WTC11 (cell line): ENCODE measurements at regions not wholly inside any gene's neighbourhood (a gene's known extent, or its start where the extent isn't known, plus 50 kb on each side); places are given as distances from the start of the nearest gene placed in this dataset.

ENCODE experiments used
- ATAC-seq: fragments of 200-7000 bp; cut with Tn5 transposase; 2 replicates; pipeline ENCODE4 v1.10.0; 2021; ENCODE audit warnings: mild to moderate bottlenecking, moderate library complexity
- CTCF ChIA-PET: fragments of 300-600 bp; sonication (Branson Sonifier 250); formaldehyde crosslinking; loops from one replicate; lab custom pipeline; 2021; ENCODE audit warnings: antibody characterized with exemption; lab: Charles Lee
- POLR2A ChIA-PET: fragments of 350-600 bp; sonication (Branson Sonifier 250); formaldehyde crosslinking; loops from one replicate; lab custom pipeline; 2021; ENCODE audit warnings: antibody characterized with exemption; lab: Charles Lee
- DNase-seq: peaks from one replicate; pipeline ENCODE4 v3.0.0; 2021; ENCODE audit warnings: low spot score
- H3K27ac Mint-ChIP-seq: 2 replicates; pipeline ENCODE4 v1.8.0; 2021; ENCODE audit warnings: mixed read lengths
- H3K27me3 Mint-ChIP-seq: 2 replicates; pipeline ENCODE4 v1.8.0; 2021; ENCODE audit warnings: low read depth, mild to moderate bottlenecking, moderate library complexity, mixed read lengths
- H3K36me3 Mint-ChIP-seq: 2 replicates; pipeline ENCODE4 v1.8.0; 2021; ENCODE audit warnings: mixed read lengths
- H3K4me1 Mint-ChIP-seq: 2 replicates; pipeline ENCODE4 v1.8.0; 2022; ENCODE audit warnings: mixed read lengths
- H3K4me3 Mint-ChIP-seq: 2 replicates; pipeline ENCODE4 v1.8.0; 2021; ENCODE audit warnings: mild to moderate bottlenecking, moderate library complexity, mixed read lengths
- H3K9me3 Mint-ChIP-seq: 2 replicates; pipeline ENCODE4 v1.8.0; 2021; ENCODE audit warnings: mixed read lengths
- ARID4B ChIP-seq: sonication (generic); formaldehyde crosslinking; IDR thresholded peaks from 2 replicates; pipeline ENCODE4 v1.8.0; 2023; ENCODE audit warnings: missing genetic modification reagents, mild to moderate bottlenecking, borderline replicate concordance
- ATF1 ChIP-seq: sonication (generic); formaldehyde crosslinking; IDR thresholded peaks from 2 replicates; pipeline ENCODE4 v1.8.1; 2023; ENCODE audit warnings: mild to moderate bottlenecking, moderate library complexity, missing genetic modification reagents
- CREM ChIP-seq: sonication (generic); formaldehyde crosslinking; IDR thresholded peaks from 2 replicates; pipeline ENCODE4 v1.8.1; 2022; ENCODE audit warnings: mild to moderate bottlenecking, missing genetic modification reagents, moderate library complexity
- GTF2I ChIP-seq: fragments of 250-450 bp; sonication (Bioruptor Pico); conservative IDR thresholded peaks from 2 replicates; pipeline ENCODE4 v1.4.0; 2021; ENCODE audit warnings: mild to moderate bottlenecking
- HMGXB4 ChIP-seq: sonication (generic); formaldehyde crosslinking; IDR thresholded peaks from 2 replicates; pipeline ENCODE4 v1.8.1; 2023; ENCODE audit warnings: mild to moderate bottlenecking, moderate library complexity, missing genetic modification reagents
- NFATC4 ChIP-seq: fragments of 250-450 bp; sonication (Bioruptor Pico); IDR thresholded peaks from 2 replicates; pipeline ENCODE4 v1.9.0; 2021; ENCODE audit warnings: mild to moderate bottlenecking
- PRRX2 ChIP-seq: fragments of 250-450 bp; sonication (Bioruptor Pico); IDR thresholded peaks from 2 replicates; pipeline ENCODE4 v1.8.0; 2021; ENCODE audit warnings: mild to moderate bottlenecking
- TCF7 ChIP-seq: sonication (generic); formaldehyde crosslinking; IDR thresholded peaks from 2 replicates; pipeline ENCODE4 v1.8.0; 2022; ENCODE audit warnings: mild to moderate bottlenecking, low read depth, missing genetic modification reagents, moderate library complexity
- TP53 ChIP-seq: sonication (generic); formaldehyde crosslinking; IDR thresholded peaks from 2 replicates; pipeline ENCODE4 v1.8.1; 2023; ENCODE audit warnings: mild to moderate bottlenecking, missing genetic modification reagents
- ZBTB21 ChIP-seq: sonication (generic); formaldehyde crosslinking; IDR thresholded peaks from 2 replicates; pipeline ENCODE4 v1.8.1; 2023; ENCODE audit warnings: mild to moderate bottlenecking, missing genetic modification reagents, borderline replicate concordance
- TF ChIP-seq, protein P1 (sequence below): fragments of 250-450 bp; sonication (Bioruptor Pico); IDR thresholded peaks from 2 replicates; pipeline ENCODE4 v1.9.0; 2021; ENCODE audit warnings: moderate library complexity, mild to moderate bottlenecking, inconsistent platforms, borderline replicate concordance
- TF ChIP-seq, protein P2 (sequence below): sonication (generic); formaldehyde crosslinking; IDR thresholded peaks from 2 replicates; pipeline ENCODE4 v1.8.0; 2022; ENCODE audit warnings: mild to moderate bottlenecking, missing genetic modification reagents
- TF ChIP-seq, protein P3 (sequence below): sonication (generic); formaldehyde crosslinking; IDR thresholded peaks from 2 replicates; pipeline ENCODE4 v1.8.1; 2023; ENCODE audit warnings: mild to moderate bottlenecking, missing genetic modification reagents, moderate library complexity
- TF ChIP-seq, protein P4 (sequence below): fragments of 250-450 bp; sonication (Bioruptor Pico); IDR thresholded peaks from 2 replicates; pipeline ENCODE4 v1.8.0; 2021; ENCODE audit warnings: mild to moderate bottlenecking
- TF ChIP-seq, protein P5 (sequence below): sonication (generic); formaldehyde crosslinking; IDR thresholded peaks from 2 replicates; pipeline ENCODE4 v1.8.0; 2023; ENCODE audit warnings: missing genetic modification reagents

- no peak overlapping the region for H3K27ac Mint-ChIP-seq
- H3K27me3 Mint-ChIP-seq = no peaks in the 10 kb centered on the region
- CTCF ChIA-PET = no interaction called here
- peaks cover 15% of the 10 kb centered on the region for H3K9me3 Mint-ChIP-seq
- POLR2A ChIA-PET = no interaction called here
- no peak for ATAC-seq
- no peak for TF ChIP-seq PRRX2 (CRISPR knock-in tag)
- TF ChIP-seq, protein P1, sequence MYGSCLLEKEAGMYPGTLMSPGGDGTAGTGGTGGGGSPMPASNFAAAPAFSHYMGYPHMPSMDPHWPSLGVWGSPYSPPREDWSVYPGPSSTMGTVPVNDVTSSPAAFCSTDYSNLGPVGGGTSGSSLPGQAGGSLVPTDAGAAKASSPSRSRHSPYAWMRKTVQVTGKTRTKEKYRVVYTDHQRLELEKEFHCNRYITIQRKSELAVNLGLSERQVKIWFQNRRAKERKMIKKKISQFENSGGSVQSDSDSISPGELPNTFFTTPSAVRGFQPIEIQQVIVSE (CRISPR knock-in tag) = no peak
- H3K4me1 Mint-ChIP-seq = no peaks in the 10 kb centered on the region
- H3K36me3 Mint-ChIP-seq = peaks cover 10% of the 10 kb centered on the region
- H3K4me3 Mint-ChIP-seq = no peak overlapping the region
- no peak for DNase-seq
Measured at GRCh38 chrX:16067886-16068515, 55.4 kb upstream of the GRPR start.

GRCh38 chrX:16063921-16064320, 59.4 kb upstream of the GRPR start:
- Mint-ChIP-seq H3K9me3 (peaks cover 5% of the 10 kb centered on the region), H3K36me3 (peaks cover under 1% of the 10 kb centered on the region; the same call in 1 of the 2 replicates), H3K27ac (no peak overlapping the region), H3K4me3 (no peak overlapping the region), H3K27me3 (no peaks in the 10 kb centered on the region), H3K4me1 (peaks cover 3% of the 10 kb centered on the region; the same call in 1 of the 2 replicates)
- ChIA-PET CTCF (no interaction called here), POLR2A (no interaction called here)
- DNase-seq (no peak), ATAC-seq (no peak)
- TF ChIP-seq GTF2I (CRISPR knock-in tag) (no peak), TP53 (no peak), HMGXB4 (CRISPR knock-in tag) (no peak), TCF7 (CRISPR knock-in tag) (no peak), ATF1 (CRISPR knock-in tag) (no peak), NFATC4 (CRISPR knock-in tag) (no peak)
- TF ChIP-seq, protein P2, sequence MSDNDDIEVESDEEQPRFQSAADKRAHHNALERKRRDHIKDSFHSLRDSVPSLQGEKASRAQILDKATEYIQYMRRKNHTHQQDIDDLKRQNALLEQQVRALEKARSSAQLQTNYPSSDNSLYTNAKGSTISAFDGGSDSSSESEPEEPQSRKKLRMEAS = no peak
- TF ChIP-seq, protein P3, sequence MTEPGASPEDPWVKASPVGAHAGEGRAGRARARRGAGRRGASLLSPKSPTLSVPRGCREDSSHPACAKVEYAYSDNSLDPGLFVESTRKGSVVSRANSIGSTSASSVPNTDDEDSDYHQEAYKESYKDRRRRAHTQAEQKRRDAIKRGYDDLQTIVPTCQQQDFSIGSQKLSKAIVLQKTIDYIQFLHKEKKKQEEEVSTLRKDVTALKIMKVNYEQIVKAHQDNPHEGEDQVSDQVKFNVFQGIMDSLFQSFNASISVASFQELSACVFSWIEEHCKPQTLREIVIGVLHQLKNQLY (CRISPR knock-in tag) = no peak

- Mint-ChIP-seq H3K27me3 (no peaks in the 10 kb centered on the region), H3K9me3 (peaks cover 7% of the 10 kb centered on the region), H3K4me3 (no peak overlapping the region), H3K36me3 (peaks cover 5% of the 10 kb centered on the region; the same call in 1 of the 2 replicates), H3K4me1 (peaks cover 3% of the 10 kb centered on the region; the same call in 1 of the 2 replicates), H3K27ac (no peak overlapping the region)
- ATAC-seq (no peak), DNase-seq (no peak)
- ChIA-PET CTCF (no interaction called here), POLR2A (no interaction called here)
- TF ChIP-seq HMGXB4 (CRISPR knock-in tag) = no peak
Measured at GRCh38 chrX:16063141-16063540, 60.2 kb upstream of the GRPR start.

DNA sequence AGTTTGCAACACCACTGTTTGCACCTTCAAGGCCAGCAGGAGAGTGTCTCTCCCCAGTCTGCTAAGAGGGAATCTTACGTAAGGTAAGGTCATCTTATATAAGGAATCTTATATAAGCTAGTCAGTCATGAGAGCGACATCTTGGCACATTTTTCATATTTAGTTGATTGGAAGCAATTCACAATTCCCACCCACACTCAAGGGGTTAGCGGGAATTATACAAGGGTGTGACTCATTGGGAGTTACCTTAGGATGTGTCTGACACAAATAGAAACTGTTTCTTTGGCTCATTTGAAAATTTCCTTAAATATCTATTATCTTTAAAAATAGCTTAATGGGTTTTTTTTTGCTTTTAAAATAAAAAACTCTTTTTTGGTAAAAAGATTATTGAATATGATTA, 62.1 kb upstream of the GRPR start:
- H3K4me1 Mint-ChIP-seq = peaks cover 3% of the 10 kb centered on the region; the same call in 1 of the 2 replicates
- H3K27me3 Mint-ChIP-seq = no peaks in the 10 kb centered on the region
- no peak for ATAC-seq
- ChIA-PET POLR2A (no interaction called here), CTCF (interaction anchor here (1.0 to 2.3 kb wide), 2 partner anchors 62 to 375 kb away, joined by 3 to 5 read pairs; partner anchors contain the start of gene GRPR)
- no peak overlapping the region for H3K4me3 Mint-ChIP-seq
- peaks cover 5% of the 10 kb centered on the region; the same call in 1 of the 2 replicates for H3K36me3 Mint-ChIP-seq
- no peak overlapping the region for H3K27ac Mint-ChIP-seq
- DNase-seq = no peak
- peaks cover 7% of the 10 kb centered on the region for H3K9me3 Mint-ChIP-seq
- TF ChIP-seq ARID4B = no peak
- TF ChIP-seq ZBTB21 (CRISPR knock-in tag) = no peak
- TF ChIP-seq, protein P2 = no peak
- TF ChIP-seq, protein P4, sequence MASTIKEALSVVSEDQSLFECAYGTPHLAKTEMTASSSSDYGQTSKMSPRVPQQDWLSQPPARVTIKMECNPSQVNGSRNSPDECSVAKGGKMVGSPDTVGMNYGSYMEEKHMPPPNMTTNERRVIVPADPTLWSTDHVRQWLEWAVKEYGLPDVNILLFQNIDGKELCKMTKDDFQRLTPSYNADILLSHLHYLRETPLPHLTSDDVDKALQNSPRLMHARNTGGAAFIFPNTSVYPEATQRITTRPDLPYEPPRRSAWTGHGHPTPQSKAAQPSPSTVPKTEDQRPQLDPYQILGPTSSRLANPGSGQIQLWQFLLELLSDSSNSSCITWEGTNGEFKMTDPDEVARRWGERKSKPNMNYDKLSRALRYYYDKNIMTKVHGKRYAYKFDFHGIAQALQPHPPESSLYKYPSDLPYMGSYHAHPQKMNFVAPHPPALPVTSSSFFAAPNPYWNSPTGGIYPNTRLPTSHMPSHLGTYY (CRISPR knock-in tag) = no peak
- TF ChIP-seq, protein P5, sequence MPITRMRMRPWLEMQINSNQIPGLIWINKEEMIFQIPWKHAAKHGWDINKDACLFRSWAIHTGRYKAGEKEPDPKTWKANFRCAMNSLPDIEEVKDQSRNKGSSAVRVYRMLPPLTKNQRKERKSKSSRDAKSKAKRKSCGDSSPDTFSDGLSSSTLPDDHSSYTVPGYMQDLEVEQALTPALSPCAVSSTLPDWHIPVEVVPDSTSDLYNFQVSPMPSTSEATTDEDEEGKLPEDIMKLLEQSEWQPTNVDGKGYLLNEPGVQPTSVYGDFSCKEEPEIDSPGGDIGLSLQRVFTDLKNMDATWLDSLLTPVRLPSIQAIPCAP (CRISPR knock-in tag) = no peak
- no peak for TF ChIP-seq CREM
